PFSK-1 (cell line): ENCODE measurements at regions not wholly inside any gene's neighbourhood (a gene's known extent, or its start where the extent isn't known, plus 50 kb on each side); places are given as distances from the start of the nearest gene placed in this dataset.

Experiments used
- FOXP2 ChIP-seq: optimal IDR thresholded peaks from 2 replicates; pipeline ENCODE3; 2011; ENCODE audit warnings: borderline replicate concordance, control low read depth, inconsistent platforms; ENCODE audit not compliant: insufficient read depth; ENCODE audit errors: extremely low read length, extremely low read depth
- POLR2AphosphoS5 ChIP-seq: IDR thresholded peaks from 2 replicates; pipeline ENCODE4 v1.6.1; 2012; ENCODE audit warnings: low read depth, mild to moderate bottlenecking, control low read depth, low read length, moderate library complexity
- REST ChIP-seq, 2 experiments: IDR thresholded peaks; 2 replicates each; pipeline versions ENCODE4 v1.6.1 to v1.8.0; 2011 to 2012; ENCODE audit warnings: low read depth in 2 of 2, low read length in 2 of 2, control low read depth in 1 of 2, inconsistent platforms in 1 of 2, mild to moderate bottlenecking in 1 of 2, moderate library complexity in 1 of 2; ENCODE audit not compliant: insufficient read depth in 1 of 2
- SIN3A ChIP-seq: IDR thresholded peaks from 2 replicates; pipeline ENCODE4 v1.6.1; 2012; ENCODE audit warnings: mild to moderate bottlenecking, low read length, moderate library complexity, borderline replicate concordance; ENCODE audit not compliant: insufficient read depth
- TAF1 ChIP-seq: IDR thresholded peaks from 2 replicates; pipeline ENCODE4 v1.6.1; 2012; ENCODE audit warnings: low read length, control low read depth, borderline replicate concordance; ENCODE audit not compliant: insufficient read depth

GRCh38 chr2:10235099-10235908, 67.4 kb upstream of the HPCAL1 start:
- TF ChIP-seq FOXP2 (no peak), SIN3A (no peak), TAF1 (no peak), REST (IDR thresholded peaks at IDR 0.05; ENCODE audit: insufficient read depth in 1 of 2, low read depth in 2 of 2, low read length in 2 of 2) (no peak), POLR2AphosphoS5 (no peak)

GRCh38 chr2:10235909-10236550, 66.7 kb upstream of the HPCAL1 start:
- TF ChIP-seq POLR2AphosphoS5 (no peak), FOXP2 (no peak), REST (IDR thresholded peaks at IDR 0.05; ENCODE audit: insufficient read depth in 1 of 2, low read depth in 2 of 2, low read length in 2 of 2) (no peak), TAF1 (no peak), SIN3A (no peak)

GRCh38 chr2:10236571-10237391, 65.9 kb upstream of the HPCAL1 start:
- TF ChIP-seq SIN3A, result no peak
- TF ChIP-seq REST (IDR thresholded peaks at IDR 0.05; ENCODE audit: insufficient read depth in 1 of 2, low read depth in 2 of 2, low read length in 2 of 2), result no peak
- no peak for TF ChIP-seq TAF1
- no peak for TF ChIP-seq FOXP2
- TF ChIP-seq POLR2AphosphoS5, result no peak

GRCh38 chr2:10237392-10238321, 65.0 kb upstream of the HPCAL1 start:
- TF ChIP-seq TAF1 (no peak), POLR2AphosphoS5 (no peak), SIN3A (no peak)

- TF ChIP-seq REST (IDR thresholded peaks at IDR 0.05; ENCODE audit: insufficient read depth in 1 of 2, low read depth in 2 of 2, low read length in 2 of 2) (no peak), POLR2AphosphoS5 (no peak)
Observed at GRCh38 chr2:10238396-10238795, 64.3 kb upstream of the HPCAL1 start.
